SK-N-MC (cell line): ENCODE measurements at regions not wholly inside any gene's neighbourhood (a gene's known extent, or its start where the extent isn't known, plus 50 kb on each side); places are given as distances from the start of the nearest gene placed in this dataset.

Source experiments
- EZH2 ChIP-seq: fragments of 200-600 bp; sonication (generic); IDR thresholded peaks from one replicate; pipeline ENCODE4 v1.6.1; 2017; ENCODE audit warnings: antibody characterized with exemption
- POLR2AphosphoS5 ChIP-seq: IDR thresholded peaks from 2 replicates; pipeline ENCODE4 v1.6.1; 2012; ENCODE audit warnings: mild to moderate bottlenecking, low read depth, low read length, borderline replicate concordance

DNA sequence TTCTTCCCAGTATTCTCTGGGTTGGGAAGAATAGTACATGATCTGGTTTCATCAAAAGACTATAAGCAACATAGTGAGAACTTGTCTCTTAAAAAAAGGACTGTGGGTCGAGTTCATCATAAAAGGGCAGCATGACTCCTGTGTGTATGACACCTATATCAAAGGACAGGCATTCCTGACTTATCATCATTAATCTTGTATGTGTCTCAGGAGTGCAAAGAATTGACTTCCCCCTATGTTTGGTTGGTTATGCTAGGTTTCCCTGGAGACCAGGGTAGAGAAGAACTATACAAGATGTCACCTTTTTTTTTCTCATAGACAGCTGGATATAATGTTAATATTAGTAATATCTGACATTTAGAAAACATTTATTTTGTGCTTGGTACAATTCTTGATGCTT lies 173.1 kb upstream of the ANKRD55 start:
- TF ChIP-seq EZH2: no peak
- TF ChIP-seq POLR2AphosphoS5: no peak
